GM18508 (cell line): ENCODE measurements at regions not wholly inside any gene's neighbourhood (a gene's known extent, or its start where the extent isn't known, plus 50 kb on each side); places are given as distances from the start of the nearest gene placed in this dataset.

Source experiments
- ATAC-seq: cut with Tn5 transposase; IDR thresholded peaks from one replicate; pipeline ENCODE4 v1.9.1; 2021; ENCODE audit warnings: moderate number of reproducible peaks; ENCODE audit not compliant: insufficient read depth, unreplicated experiment

GRCh38 chrX:14476205-14476604 lies 53.1 kb upstream of the GLRA2 start:
- no peak for ATAC-seq

GRCh38 chrX:14449773-14450172 lies 79.6 kb upstream of the GLRA2 start:
- no peak for ATAC-seq

GRCh38 chrX:14448406-14448805 lies 80.9 kb upstream of the GLRA2 start:
- ATAC-seq: no peak

GRCh38 chrX:14440106-14440505 lies 89.2 kb upstream of the GLRA2 start:
- ATAC-seq: no peak

GRCh38 chrX:14427614-14428013 lies 101.7 kb upstream of the GLRA2 start:
- no peak for ATAC-seq

- no peak for ATAC-seq
Measured at GRCh38 chrX:14420841-14421240, 108.5 kb upstream of the GLRA2 start.

GRCh38 chrX:14412686-14413085 lies 116.7 kb upstream of the GLRA2 start:
- ATAC-seq: no peak

GRCh38 chrX:14411326-14411725 lies 118.0 kb upstream of the GLRA2 start:
- ATAC-seq: no peak

- no peak for ATAC-seq
Measured at GRCh38 chrX:14409341-14409740, 120.0 kb upstream of the GLRA2 start.

- no peak for ATAC-seq
Measured at GRCh38 chrX:14406225-14406624, 123.1 kb upstream of the GLRA2 start.

GRCh38 chrX:14398725-14399124 lies 130.6 kb upstream of the GLRA2 start:
- ATAC-seq: no peak

GRCh38 chrX:14389682-14390081 lies 139.7 kb upstream of the GLRA2 start:
- ATAC-seq: no peak

- ATAC-seq: no peak
Measured at GRCh38 chrX:14386981-14387380, 142.4 kb upstream of the GLRA2 start.

- no peak for ATAC-seq
Measured at GRCh38 chrX:14380044-14380443, 149.3 kb upstream of the GLRA2 start.

GRCh38 chrX:14377427-14377826 lies 151.9 kb upstream of the GLRA2 start:
- no peak for ATAC-seq

- no peak for ATAC-seq
Measured at GRCh38 chrX:14363728-14364127, 165.6 kb upstream of the GLRA2 start.

GRCh38 chrX:14362721-14363120 lies 166.6 kb upstream of the GLRA2 start:
- no peak for ATAC-seq

- no peak for ATAC-seq
Measured at GRCh38 chrX:14361435-14361834, 167.9 kb upstream of the GLRA2 start.

GRCh38 chrX:14359727-14360126 lies 169.6 kb upstream of the GLRA2 start:
- no peak for ATAC-seq

GRCh38 chrX:14359316-14359715 lies 170.0 kb upstream of the GLRA2 start:
- ATAC-seq: no peak

GRCh38 chrX:14357314-14357713 lies 172.0 kb upstream of the GLRA2 start:
- ATAC-seq: no peak

- ATAC-seq: no peak
Measured at GRCh38 chrX:14356401-14356800, 172.9 kb upstream of the GLRA2 start.

- no peak for ATAC-seq
Measured at GRCh38 chrX:14355556-14355955, 173.8 kb upstream of the GLRA2 start.
